HG03045 (cell line): ENCODE measurements at regions not wholly inside any gene's neighbourhood (a gene's known extent, or its start where the extent isn't known, plus 50 kb on each side); places are given as distances from the start of the nearest gene placed in this dataset.
"Not testable (repeated sequence)": the region's sequence is repeated elsewhere in the genome, so short reads cannot be mapped to it uniquely, and the experiment has no call there.

Experiments used
- ATAC-seq: cut with Tn5 transposase; IDR thresholded peaks from one replicate; pipeline ENCODE4 v1.9.1; 2021; ENCODE audit warnings: mild to moderate bottlenecking, moderate library complexity; ENCODE audit not compliant: unreplicated experiment

DNA sequence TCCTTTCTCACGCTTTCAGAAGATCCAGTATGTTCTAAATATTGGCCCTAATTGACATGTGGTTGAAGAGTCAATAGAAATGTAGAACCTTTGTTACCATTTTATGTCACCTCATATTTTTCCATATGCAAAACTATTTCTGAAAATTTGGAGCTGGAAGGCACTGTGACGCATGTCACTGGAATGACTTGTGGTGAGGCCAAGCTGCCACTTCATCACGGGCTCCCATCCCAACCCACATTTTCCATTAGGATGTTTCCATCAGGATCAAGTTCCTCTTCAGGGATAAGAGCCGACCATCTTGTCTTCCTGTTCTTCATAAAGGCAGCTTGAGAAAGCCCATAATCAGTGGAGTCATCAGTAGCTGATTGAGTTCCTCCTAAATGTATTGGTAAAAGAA is 1241.7 kb downstream of the GATA3 start:
- ATAC-seq: no peak

GRCh38 chr10:9297580-9297979 is 1243.1 kb downstream of the GATA3 start:
- ATAC-seq: no peak

- ATAC-seq: no peak
Measured at GRCh38 chr10:9299966-9300365, 1245.5 kb downstream of the GATA3 start.

- no peak for ATAC-seq
Measured at GRCh38 chr10:9301148-9301547, 1246.7 kb downstream of the GATA3 start.

- ATAC-seq: no peak
Measured at GRCh38 chr10:9301554-9301953, 1247.1 kb downstream of the GATA3 start.

DNA sequence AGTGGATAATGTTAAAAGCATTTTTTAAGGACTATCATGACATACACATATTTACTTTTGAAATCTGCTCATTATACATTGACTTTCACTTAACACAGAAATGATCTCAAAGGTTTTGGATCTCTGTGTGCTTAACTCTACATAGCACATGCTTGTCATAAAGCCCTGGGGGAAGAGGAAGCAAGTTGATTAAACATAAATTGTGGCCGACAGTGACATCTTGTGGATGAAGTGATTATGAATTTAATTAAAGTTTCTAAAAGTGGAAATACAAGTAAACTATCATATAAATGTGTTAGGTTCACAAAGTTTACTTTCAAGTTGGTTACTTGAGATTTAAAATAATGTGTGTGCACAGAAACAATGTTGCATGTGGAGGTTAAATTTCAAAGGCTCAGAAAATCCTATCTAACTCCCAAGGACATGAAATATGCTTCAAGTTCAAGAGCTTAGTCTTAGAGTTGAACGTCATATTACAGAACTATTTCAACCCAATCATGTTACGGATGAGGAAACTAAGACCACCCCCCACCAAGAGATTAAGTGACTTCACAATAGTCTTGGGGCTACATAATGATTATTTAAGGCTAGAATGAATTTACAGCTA is 1247.8 kb downstream of the GATA3 start:
- ATAC-seq: no peak

- no peak for ATAC-seq
Measured at GRCh38 chr10:9305018-9305655, 1250.6 kb downstream of the GATA3 start.

DNA sequence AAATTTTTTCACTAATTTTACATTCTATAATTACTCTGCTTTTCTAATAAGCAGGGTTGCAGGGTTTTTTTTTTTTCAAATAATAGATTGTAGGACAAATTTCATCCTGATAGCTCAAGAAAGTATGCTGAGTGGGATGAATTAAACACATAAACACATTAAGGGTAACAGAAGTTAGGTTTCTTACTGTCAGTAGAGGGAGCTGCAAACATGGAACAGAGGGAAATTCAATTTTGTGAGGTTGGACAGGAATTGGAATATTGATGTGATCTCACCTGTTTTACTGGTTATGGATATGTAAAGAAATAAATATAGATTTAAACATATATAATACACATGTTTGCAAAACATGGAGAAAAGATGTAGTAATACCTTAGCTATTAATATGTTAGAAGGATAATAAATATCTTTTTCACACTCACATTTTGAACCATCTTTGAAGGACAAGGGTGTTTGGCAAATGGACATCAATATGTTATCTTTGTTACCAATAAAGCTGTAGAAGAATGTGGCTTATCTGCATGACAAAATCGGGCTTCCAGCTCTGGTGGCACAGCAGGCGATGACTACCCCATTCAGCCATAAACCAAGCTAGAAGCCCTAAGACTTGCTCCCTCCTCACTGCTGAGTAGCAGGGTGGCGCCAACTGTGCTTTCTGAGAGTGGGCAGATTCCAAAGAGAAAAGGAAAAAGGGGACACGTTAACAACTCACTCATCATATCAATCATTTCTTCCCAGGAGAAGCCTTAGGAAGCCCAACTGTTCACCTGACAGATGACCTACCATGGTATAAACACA is 1257.4 kb downstream of the GATA3 start:
- ATAC-seq: no peak

DNA sequence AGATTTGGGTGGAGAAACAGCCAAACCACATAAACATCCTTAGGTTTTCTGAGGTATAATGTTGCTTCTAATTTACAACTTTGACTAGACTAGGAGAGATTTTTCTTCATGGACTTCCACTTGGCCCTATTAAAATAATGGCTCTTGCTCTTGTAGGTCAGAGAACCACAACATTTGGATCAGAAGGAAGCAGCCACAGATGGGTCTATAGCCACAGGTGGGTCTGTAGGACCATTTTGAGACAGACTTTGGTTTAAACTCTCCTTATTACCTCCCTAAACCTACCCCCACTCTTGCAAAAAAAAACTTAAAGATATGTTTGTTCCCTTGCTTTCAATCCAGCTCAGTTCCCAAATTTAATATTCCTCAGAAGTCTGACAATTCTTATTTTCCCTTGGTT is 1260.8 kb downstream of the GATA3 start:
- ATAC-seq: no peak

GRCh38 chr10:9331583-9332008 is 1277.1 kb downstream of the GATA3 start:
- ATAC-seq: no peak

- ATAC-seq: no peak
Measured at GRCh38 chr10:9334270-9334669, 1279.8 kb downstream of the GATA3 start.

GRCh38 chr10:9339716-9340115 is 1285.2 kb downstream of the GATA3 start:
- no peak for ATAC-seq

GRCh38 chr10:9342885-9343570 is 1288.5 kb downstream of the GATA3 start:
- ATAC-seq: no peak

DNA sequence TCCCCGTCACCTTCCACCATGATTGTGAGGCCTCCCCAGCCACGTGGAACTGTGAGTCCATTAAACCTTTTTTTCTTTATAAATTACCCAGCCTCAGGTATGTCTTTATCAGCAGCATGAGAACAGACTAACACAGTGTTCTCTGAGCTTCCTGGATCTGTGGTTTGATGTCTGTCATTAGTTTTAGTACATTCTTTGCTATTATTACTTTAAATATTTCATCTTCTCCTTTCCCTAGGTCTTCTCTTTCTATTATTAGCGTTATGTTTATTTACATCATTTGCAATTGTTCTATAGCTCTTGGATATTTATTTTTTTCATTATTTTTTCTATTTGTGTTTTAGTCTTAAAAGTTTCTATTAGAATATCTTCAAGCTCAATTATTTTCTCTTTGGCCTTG is 1293.4 kb downstream of the GATA3 start:
- ATAC-seq: not testable (repeated sequence)

- no peak for ATAC-seq
Measured at GRCh38 chr10:9357471-9357870, 1303.0 kb downstream of the GATA3 start.

GRCh38 chr10:9362721-9363120 is 1308.2 kb downstream of the GATA3 start:
- no peak for ATAC-seq

DNA sequence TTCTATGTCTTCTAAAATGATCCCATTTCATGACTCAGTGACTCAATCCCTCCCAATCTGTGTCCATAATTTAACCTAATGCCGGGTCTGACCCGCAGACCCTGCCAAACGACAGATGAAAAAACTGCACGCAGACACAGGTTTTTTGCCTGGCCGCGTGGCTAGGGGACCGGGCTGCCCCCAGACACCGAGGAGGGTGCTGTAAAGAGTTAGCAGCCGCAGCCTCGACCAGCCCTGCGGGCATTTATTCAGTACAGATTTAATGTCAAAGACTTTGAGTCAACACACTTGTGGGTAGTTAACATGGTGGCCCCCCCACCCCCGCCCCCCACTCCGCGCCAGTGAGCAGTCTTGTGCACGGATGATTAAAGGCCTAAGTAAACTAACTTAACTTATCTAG is 1324.7 kb downstream of the GATA3 start:
- ATAC-seq: no peak

- ATAC-seq: no peak
Measured at GRCh38 chr10:9381733-9382532, 1327.4 kb downstream of the GATA3 start.

GRCh38 chr10:9382533-9382866 is 1328.0 kb downstream of the GATA3 start:
- no peak for ATAC-seq

DNA sequence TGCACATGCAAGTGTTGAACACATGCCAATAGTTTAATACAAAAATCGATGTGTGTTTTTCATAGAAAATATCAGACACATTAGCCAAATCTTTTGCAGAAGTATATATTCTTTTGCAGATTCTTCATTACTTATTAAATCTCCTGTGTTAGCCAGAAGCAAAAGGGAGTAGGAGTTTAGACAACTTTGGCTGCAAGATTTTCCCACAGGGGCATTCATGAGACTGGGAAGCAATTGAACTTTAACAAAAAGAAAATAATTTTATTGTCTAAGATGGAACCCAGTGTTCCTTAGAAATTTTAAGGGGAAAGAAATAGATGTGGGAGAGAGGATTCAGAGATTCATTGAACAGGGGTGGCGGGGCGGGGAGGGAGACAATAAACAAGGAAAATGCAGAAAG is 1336.0 kb downstream of the GATA3 start:
- ATAC-seq: no peak
